ENCODE measurements at regions not wholly inside any gene's neighbourhood (a gene's known extent, or its start where the extent isn't known, plus 50 kb on each side); places are given as distances from the start of the nearest gene placed in this dataset.

GRCh38 chr3:98974442-98974841 lies 72.9 kb upstream of the DCBLD2 start:
- Mint-ChIP-seq H3K36me3 (ENCODE audit: low read depth, unreplicated experiment) (no peaks in the 10 kb centered on the region), H3K4me3 (ENCODE audit: unreplicated experiment) (no peak overlapping the region), H3K27me3 (ENCODE audit: low read depth, unreplicated experiment) (no peaks in the 10 kb centered on the region), H3K27ac (ENCODE audit: unreplicated experiment) (no peak overlapping the region), H3K4me1 (ENCODE audit: low read depth, unreplicated experiment) (peaks cover 38% of the 10 kb centered on the region), H3K9me3 (ENCODE audit: unreplicated experiment) (peaks cover 7% of the 10 kb centered on the region)
- Histone ChIP-seq H3K9me3 (ENCODE audit: insufficient read depth, low read depth, low read length) (no peaks in the 10 kb centered on the region), H2AFZ (ENCODE audit: low read depth, low read length) (no peak overlapping the region), H3K27me3 (ENCODE audit: insufficient read depth, low read length) (no peaks in the 10 kb centered on the region), H3K9ac (ENCODE audit: low read length) (no peak overlapping the region), H3K4me2 (ENCODE audit: low read length) (no peak overlapping the region), H3K79me2 (ENCODE audit: insufficient read depth, low read length) (peaks cover 24% of the 10 kb centered on the region), H3K4me1 (ENCODE audit: insufficient read depth, low read length) (peaks cover 36% of the 10 kb centered on the region), H3K4me3 (ENCODE audit: insufficient read depth, low read depth, low read length) (no peak overlapping the region), H3K27ac (ENCODE audit: low read depth, low read length) (no peak overlapping the region), H3K36me3 (ENCODE audit: insufficient read depth, low read length) (no peaks in the 10 kb centered on the region), H4K20me1 (ENCODE audit: insufficient read depth, low read length) (no peaks in the 10 kb centered on the region)
- TF ChIP-seq EZH2 (IDR thresholded peaks at IDR 0.05; ENCODE audit: insufficient read depth, low read length) (no peak), CTCF (IDR thresholded peaks at IDR 0.05; ENCODE audit: insufficient read depth, low read depth, low read length) (no peak)
- FAIRE-seq (no peak), DNase-seq (ENCODE audit: low read depth) (no peak)

- Histone ChIP-seq H4K20me1 (ENCODE audit: insufficient read depth, low read length) (no peaks in the 10 kb centered on the region), H3K4me3 (ENCODE audit: insufficient read depth, low read depth, low read length) (no peak overlapping the region), H3K79me2 (ENCODE audit: insufficient read depth, low read length) (peaks cover 35% of the 10 kb centered on the region), H3K9ac (ENCODE audit: low read length) (peak overlapping the region; percentile 85), H3K27ac (ENCODE audit: low read depth, low read length) (peak overlapping the region; percentile 99), H3K27me3 (ENCODE audit: insufficient read depth, low read length) (no peaks in the 10 kb centered on the region), H3K4me1 (ENCODE audit: insufficient read depth, low read length) (peaks cover 30% of the 10 kb centered on the region), H3K9me3 (ENCODE audit: insufficient read depth, low read depth, low read length) (no peaks in the 10 kb centered on the region), H2AFZ (ENCODE audit: low read depth, low read length) (no peak overlapping the region), H3K36me3 (ENCODE audit: insufficient read depth, low read length) (no peaks in the 10 kb centered on the region), H3K4me2 (ENCODE audit: low read length) (peak overlapping the region; percentile 70)
- Mint-ChIP-seq H3K27me3 (ENCODE audit: low read depth, unreplicated experiment) (no peaks in the 10 kb centered on the region), H3K27ac (ENCODE audit: unreplicated experiment) (peak overlapping the region; percentile 78), H3K4me3 (ENCODE audit: unreplicated experiment) (no peak overlapping the region), H3K9me3 (ENCODE audit: unreplicated experiment) (peaks cover 7% of the 10 kb centered on the region), H3K4me1 (ENCODE audit: low read depth, unreplicated experiment) (peaks cover 24% of the 10 kb centered on the region), H3K36me3 (ENCODE audit: low read depth, unreplicated experiment) (no peaks in the 10 kb centered on the region)
- TF ChIP-seq CTCF (IDR thresholded peaks at IDR 0.05; ENCODE audit: insufficient read depth, low read depth, low read length) (no peak), EZH2 (IDR thresholded peaks at IDR 0.05; ENCODE audit: insufficient read depth, low read length) (no peak)
- FAIRE-seq (peak; percentile 73), DNase-seq (ENCODE audit: low read depth) (no peak)
These were observed 71.2 kb upstream of the DCBLD2 start for GRCh38 chr3:98972720-98973119.

GRCh38 chr3:98972155-98972554 lies 70.7 kb upstream of the DCBLD2 start:
- no peak for TF ChIP-seq EZH2 (IDR thresholded peaks at IDR 0.05; ENCODE audit: insufficient read depth, low read length)
- no peak for TF ChIP-seq CTCF (IDR thresholded peaks at IDR 0.05; ENCODE audit: insufficient read depth, low read depth, low read length)
- Mint-ChIP-seq H3K27me3 (ENCODE audit: low read depth, unreplicated experiment) (no peaks in the 10 kb centered on the region), H3K27ac (ENCODE audit: unreplicated experiment) (peak overlapping the region; percentile 98), H3K9me3 (ENCODE audit: unreplicated experiment) (peaks cover 7% of the 10 kb centered on the region), H3K4me3 (ENCODE audit: unreplicated experiment) (peak overlapping the region; percentile 34), H3K36me3 (ENCODE audit: low read depth, unreplicated experiment) (no peaks in the 10 kb centered on the region), H3K4me1 (ENCODE audit: low read depth, unreplicated experiment) (peaks cover 23% of the 10 kb centered on the region)
- Histone ChIP-seq H3K36me3 (ENCODE audit: insufficient read depth, low read length) (no peaks in the 10 kb centered on the region), H3K4me3 (ENCODE audit: insufficient read depth, low read depth, low read length) (peak overlapping the region; percentile 15), H3K27ac (ENCODE audit: low read depth, low read length) (peak overlapping the region; percentile 99), H4K20me1 (ENCODE audit: insufficient read depth, low read length) (no peaks in the 10 kb centered on the region), H3K9me3 (ENCODE audit: insufficient read depth, low read depth, low read length) (no peaks in the 10 kb centered on the region), H2AFZ (ENCODE audit: low read depth, low read length) (no peak overlapping the region), H3K79me2 (ENCODE audit: insufficient read depth, low read length) (peaks cover 40% of the 10 kb centered on the region), H3K9ac (ENCODE audit: low read length) (peak overlapping the region; percentile 85), H3K4me2 (ENCODE audit: low read length) (peak overlapping the region; percentile 70), H3K27me3 (ENCODE audit: insufficient read depth, low read length) (no peaks in the 10 kb centered on the region), H3K4me1 (ENCODE audit: insufficient read depth, low read length) (peaks cover 35% of the 10 kb centered on the region)
- DNase-seq (ENCODE audit: low read depth) (peak; percentile 99), FAIRE-seq (peak; percentile 96)
